GM19463 (cell line): ENCODE measurements at regions not wholly inside any gene's neighbourhood (a gene's known extent, or its start where the extent isn't known, plus 50 kb on each side); places are given as distances from the start of the nearest gene placed in this dataset.

Source experiments
- ATAC-seq: cut with Tn5 transposase; IDR thresholded peaks from one replicate; pipeline ENCODE4 v1.9.1; 2021; ENCODE audit warnings: mild to moderate bottlenecking, moderate library complexity; ENCODE audit not compliant: unreplicated experiment

DNA sequence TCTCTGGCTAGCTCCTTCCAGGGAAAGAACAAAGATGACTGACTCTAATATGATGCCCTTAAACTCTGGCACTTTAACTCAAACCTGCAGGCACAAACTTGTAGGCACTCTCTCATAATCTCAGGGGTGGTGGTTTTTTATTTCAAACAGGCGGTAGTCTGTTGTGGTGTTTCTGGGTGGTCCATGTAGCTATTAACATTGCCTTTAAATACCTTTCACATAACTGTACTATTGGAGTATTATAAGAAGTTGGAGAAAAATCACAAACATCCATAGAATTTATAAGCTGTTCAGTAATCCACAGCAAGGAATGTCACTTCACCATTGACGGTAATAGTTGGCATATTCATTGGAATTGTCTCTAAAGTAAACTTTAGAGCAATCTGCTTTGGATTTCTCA is 204.2 kb upstream of the PDE5A start:
- no peak for ATAC-seq

DNA sequence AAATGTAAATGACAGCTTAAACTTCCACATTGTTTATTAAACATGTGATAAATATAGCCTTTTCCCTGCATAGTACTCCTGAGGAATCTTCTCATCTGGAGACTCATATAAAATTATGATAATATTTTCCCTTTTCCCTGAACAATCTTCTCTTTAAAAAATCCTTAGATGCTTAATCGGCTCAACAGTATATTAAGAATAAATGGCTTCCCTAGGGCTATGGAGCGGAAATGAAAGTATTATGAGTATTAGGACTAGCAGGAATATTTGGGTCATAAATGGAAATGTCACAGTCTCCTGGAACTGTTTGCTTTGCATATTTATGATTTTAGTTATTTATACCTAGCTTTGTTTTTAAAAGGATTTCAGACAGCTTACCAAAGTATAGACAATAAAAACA is 200.7 kb upstream of the PDE5A start:
- no peak for ATAC-seq

GRCh38 chr4:119825696-119826095 is 197.1 kb upstream of the PDE5A start:
- no peak for ATAC-seq

GRCh38 chr4:119823891-119824290 is 195.3 kb upstream of the PDE5A start:
- no peak for ATAC-seq

DNA sequence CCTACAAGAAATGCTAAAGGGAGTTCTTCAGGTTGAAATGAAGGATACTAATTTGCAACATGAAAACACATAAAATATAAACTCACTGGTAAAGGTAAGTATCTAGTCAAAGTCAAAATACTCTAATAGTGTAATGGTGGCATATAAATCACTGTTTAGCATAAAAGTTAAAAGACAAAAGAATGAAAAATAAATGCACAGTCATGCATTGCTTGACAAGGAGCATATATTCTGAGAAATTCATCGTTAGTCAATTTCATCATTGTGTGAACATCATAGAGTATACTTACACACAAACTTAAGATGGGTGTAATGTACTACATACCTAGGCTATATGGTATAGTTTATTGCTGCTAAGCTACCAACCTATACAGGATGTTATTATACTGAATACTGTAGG is 194.4 kb upstream of the PDE5A start:
- no peak for ATAC-seq

GRCh38 chr4:119816473-119816872 is 187.9 kb upstream of the PDE5A start:
- ATAC-seq: no peak

DNA sequence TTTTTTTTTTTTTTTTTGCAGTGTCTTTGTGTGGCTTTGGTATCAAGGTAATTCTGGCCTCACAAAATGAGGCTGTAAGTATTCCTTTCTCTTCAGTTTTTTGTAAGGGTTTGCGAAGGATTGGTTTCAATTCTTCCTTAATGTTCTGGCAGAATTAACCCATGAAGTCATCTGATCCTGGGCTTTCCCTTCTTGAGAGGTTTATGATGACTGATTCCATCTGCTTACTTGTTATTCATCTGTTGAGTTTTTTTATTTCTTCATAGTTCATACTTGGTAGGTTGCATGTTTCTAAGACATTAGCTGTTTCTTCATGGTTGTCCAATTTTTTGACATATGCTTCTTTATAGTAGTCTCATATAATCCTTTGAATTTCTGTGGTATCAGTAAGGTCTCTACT is 181.4 kb upstream of the PDE5A start:
- ATAC-seq: no peak

DNA sequence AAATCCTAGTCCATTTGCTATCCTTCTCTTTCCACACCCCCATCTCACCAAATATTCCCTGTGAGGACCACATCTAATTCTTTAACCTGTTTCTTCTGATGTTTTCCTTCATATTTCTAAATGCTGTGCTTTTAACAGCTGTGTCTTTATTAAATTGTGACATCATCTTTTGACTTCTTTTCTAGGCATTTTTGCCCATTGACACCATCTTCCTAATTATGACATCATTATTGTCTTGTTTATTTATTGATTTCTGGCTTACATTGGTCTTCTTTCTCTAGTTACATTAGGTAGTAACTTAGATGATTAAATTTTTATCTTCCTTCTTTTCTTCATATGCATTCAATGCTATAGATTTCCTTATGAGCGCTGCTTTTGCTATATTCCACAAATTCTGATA is 175.8 kb upstream of the PDE5A start:
- ATAC-seq: no peak

DNA sequence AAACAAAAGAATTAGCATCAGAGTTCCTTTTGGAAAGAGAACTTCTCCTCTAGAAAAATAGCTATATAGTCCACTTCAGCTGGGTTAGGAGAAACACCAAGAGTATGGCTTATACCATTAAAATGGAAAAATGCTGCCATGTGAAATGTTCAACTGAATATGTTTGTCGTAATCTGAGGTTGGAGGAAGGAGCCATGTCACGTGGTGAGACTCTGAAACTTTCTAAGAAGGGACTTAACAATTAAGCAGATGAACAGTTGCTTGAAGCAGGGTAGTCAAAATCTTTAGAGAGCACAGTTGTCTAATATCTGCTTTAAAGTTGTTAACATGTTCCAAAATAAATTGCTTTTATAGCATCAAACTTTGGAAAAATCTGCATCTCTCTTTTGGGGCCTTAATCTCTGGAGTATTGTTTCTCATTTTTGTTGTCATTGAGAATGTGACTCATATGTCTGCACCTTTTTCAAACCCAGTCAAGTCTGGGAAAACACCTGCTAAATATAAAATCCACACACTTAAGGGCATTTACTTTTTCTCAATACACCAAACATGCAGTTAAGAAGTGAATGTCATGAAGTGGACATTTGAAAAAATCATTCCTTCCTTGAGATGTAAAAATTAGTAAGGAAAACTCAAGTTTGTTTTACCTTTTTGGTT is 168.8 kb upstream of the PDE5A start:
- ATAC-seq: peak; percentile 53

DNA sequence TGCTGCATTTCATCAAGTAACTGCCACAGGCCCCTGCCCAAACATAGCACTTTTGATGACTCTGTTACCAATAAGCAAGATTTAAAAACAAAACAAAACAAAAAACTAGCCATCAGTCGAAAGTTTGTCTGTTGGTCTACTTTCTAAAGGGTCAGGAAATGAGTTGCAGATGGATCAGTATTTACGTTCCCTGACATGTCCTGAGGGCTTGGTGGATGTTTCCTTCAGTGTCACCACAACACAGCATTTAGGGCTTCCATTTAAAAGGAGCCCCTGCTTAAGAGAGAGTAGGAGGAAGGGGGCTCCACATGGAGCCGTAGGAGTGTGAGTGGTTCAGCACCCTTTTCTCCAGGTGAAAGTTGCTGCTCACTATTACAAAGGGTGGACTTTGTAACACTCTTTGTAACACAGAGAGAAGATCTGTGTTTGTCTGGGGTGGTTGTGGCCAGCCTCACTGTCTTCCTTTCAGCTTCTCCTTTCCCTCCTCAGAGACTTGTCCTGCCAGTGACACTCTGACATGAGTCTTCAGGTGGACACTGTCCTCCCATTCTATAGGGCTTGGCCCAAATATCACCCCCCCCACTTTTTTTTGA is 167.5 kb upstream of the PDE5A start:
- ATAC-seq: no peak

- no peak for ATAC-seq
These were observed 166.1 kb upstream of the PDE5A start for GRCh38 chr4:119794681-119795080.

DNA sequence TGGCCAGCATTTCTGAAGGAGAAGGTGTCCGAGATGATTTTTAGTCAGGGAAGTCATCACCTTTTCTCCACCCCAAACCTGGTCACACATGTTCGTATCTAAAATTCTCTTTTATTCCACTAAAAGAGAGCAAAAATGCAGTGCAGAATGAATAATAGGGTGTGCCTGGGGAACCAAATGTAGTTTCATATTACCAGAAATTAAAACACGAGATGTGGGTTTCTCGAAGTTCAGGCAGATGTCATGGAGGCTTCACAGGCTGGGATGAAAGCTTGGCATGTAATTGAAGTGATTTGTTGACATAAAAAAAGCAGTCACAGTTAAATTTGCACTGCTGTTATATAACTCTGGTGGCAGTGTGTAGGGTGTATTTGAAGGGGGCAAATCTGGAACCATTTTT is 165.5 kb upstream of the PDE5A start:
- no peak for ATAC-seq

- ATAC-seq: no peak
These were observed 160.0 kb upstream of the PDE5A start for GRCh38 chr4:119788349-119789266.

GRCh38 chr4:119785963-119786362 is 157.4 kb upstream of the PDE5A start:
- ATAC-seq: no peak

DNA sequence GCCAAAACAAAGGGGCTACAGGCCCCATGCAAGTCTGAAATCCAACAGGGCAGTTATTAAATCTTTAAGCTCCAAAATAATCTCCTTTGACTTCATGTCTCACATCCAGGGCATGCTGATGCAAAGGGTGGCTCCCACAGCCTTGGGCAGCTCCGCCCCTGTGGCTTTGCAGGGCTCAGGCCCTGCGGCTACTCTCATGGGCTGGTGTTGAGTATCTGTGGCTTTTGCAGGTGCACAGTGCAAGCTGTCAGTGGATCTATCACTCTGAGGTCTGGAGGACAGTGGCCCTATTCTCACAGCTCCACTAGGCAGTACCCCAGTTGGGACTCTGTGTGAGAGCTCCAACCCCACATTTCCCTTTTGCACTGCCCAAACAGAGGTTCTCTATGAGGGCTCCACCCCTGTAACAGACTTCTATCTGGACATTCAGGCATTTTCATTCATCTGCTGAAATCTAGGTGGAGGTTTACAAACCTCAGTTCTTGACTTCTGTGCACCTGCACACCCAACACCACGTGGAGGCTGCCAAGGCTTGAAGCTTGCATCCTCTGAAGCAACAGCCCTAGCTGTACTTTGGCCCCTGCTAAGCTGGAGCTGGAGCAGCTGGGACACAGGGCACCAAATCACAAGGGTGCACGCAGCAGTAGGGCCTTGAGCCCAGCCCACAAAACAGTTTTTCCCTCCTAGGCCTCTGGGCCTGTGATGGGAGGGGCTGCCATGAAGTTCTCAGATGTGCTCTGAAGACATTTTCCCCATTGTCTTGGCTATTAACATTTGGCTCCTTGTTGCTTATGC is 154.8 kb upstream of the PDE5A start:
- no peak for ATAC-seq

DNA sequence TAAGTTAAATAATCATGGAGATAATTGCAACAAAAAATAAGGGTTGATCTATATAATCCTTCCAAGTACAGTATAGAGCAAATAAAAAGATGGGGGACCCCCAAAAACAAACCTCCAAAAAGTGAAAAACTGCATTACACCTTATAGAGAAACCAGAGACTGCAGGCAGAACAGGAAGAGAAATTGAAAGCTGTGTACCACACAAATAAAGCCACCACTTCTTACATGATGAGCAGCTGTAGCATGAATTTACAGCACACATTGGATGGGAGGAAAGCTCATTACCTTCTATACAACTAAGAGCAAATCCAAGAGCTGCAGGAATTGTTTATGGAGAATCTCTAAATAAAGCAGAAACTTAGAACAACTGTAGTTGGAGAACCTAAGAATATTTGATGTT is 152.4 kb upstream of the PDE5A start:
- ATAC-seq: no peak

DNA sequence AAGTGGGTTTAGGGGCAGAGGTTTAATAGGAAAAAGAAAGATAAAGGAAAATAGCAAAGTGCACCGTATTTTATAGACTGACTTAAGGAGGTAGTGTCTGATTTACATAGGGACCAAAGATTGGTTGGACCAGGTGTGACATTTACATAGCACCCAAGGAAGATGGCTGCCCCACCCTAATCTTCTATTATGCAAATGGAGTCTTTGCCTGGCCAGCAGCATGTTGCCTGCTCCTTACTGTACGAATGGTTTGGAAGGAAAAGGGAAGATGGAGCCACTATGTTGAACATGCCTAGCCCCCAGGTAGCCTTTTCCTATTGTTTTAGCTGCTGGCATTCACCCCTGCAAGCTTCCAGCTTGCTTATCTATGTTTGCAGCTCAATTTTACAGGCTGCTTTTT is 146.2 kb upstream of the PDE5A start:
- no peak for ATAC-seq

- ATAC-seq: no peak
These were observed 137.3 kb upstream of the PDE5A start for GRCh38 chr4:119765951-119766350.

- ATAC-seq: no peak
These were observed 136.9 kb upstream of the PDE5A start for GRCh38 chr4:119765469-119765868.

- ATAC-seq: no peak
These were observed 134.8 kb upstream of the PDE5A start for GRCh38 chr4:119763386-119763785.

GRCh38 chr4:119755599-119755998 is 127.0 kb upstream of the PDE5A start:
- ATAC-seq: no peak
